Ishikawa (cell line): ENCODE measurements at regions not wholly inside any gene's neighbourhood (a gene's known extent, or its start where the extent isn't known, plus 50 kb on each side); places are given as distances from the start of the nearest gene placed in this dataset.

Source experiments
- EGR1 ChIP-seq: IDR thresholded peaks from 2 replicates; pipeline ENCODE4 v1.6.1; 2012
- REST ChIP-seq: IDR thresholded peaks from 2 replicates; pipeline ENCODE4 v1.6.1; 2012; ENCODE audit warnings: low read depth, mild to moderate bottlenecking
- TF ChIP-seq, protein P1 (sequence below): IDR thresholded peaks from 2 replicates; pipeline ENCODE4 v1.6.1; 2012

GRCh38 chr10:64476506-64476905 is 955.3 kb downstream of the REEP3 start:
- TF ChIP-seq REST, result no peak
- TF ChIP-seq, protein P1, sequence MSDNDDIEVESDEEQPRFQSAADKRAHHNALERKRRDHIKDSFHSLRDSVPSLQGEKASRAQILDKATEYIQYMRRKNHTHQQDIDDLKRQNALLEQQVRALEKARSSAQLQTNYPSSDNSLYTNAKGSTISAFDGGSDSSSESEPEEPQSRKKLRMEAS, result no peak
- TF ChIP-seq EGR1, result no peak
